RWPE1 (cell line): ENCODE measurements at regions not wholly inside any gene's neighbourhood (a gene's known extent, or its start where the extent isn't known, plus 50 kb on each side); places are given as distances from the start of the nearest gene placed in this dataset.

Experiments used
- CTCF ChIA-PET: fragments of 350-600 bp; sonication (Branson Sonifier 250); formaldehyde crosslinking; extraction: SDS; loops from one replicate; lab custom pipeline; 2021; lab: Yijun Ruan, JAX
- POLR2A ChIA-PET: fragments of 400-600 bp; formaldehyde crosslinking; extraction: SDS; loops from one replicate; lab custom pipeline; 2020; ENCODE audit warnings: antibody characterized with exemption; ENCODE audit not compliant: low non-redundant PET; lab: Yijun Ruan, JAX
- DNase-seq: peaks from one replicate; pipeline ENCODE4 v3.0.0; 2012; ENCODE audit warnings: low spot score
- H3K27ac ChIP-seq: fragments of 450-650 bp; 2 replicates; pipeline ENCODE4 v1.5.1; 2017
- CTCF ChIP-seq: fragments of 450-650 bp; conservative IDR thresholded peaks from 2 replicates; pipeline ENCODE4 v1.5.1; 2017; ENCODE audit warnings: low read depth, mild to moderate bottlenecking

- H3K27ac ChIP-seq = no peak overlapping the region
- ChIA-PET CTCF (interaction anchor here (1.0 kb wide), 1 partner anchor 10 kb away, joined by 3 read pairs; no protein-coding TSS in a partner anchor), POLR2A (no interaction called here)
- TF ChIP-seq CTCF = no peak
- DNase-seq = no peak
These were observed 310.2 kb downstream of the YTHDC2 start for GRCh38 chr5:113823696-113824095.

- no peak for DNase-seq
- POLR2A ChIA-PET = no interaction called here
- CTCF ChIA-PET = interaction anchor here (1.0 kb wide), 1 partner anchor 10 kb away, joined by 3 read pairs; no protein-coding TSS in a partner anchor
- no peak for TF ChIP-seq CTCF
- no peak overlapping the region for H3K27ac ChIP-seq
These were observed 310.8 kb downstream of the YTHDC2 start for GRCh38 chr5:113824307-113824706.

- no peak overlapping the region for H3K27ac ChIP-seq
- CTCF ChIA-PET = interaction anchor here (0.7 kb wide), 1 partner anchor 136 kb away, joined by 3 read pairs; no protein-coding TSS in a partner anchor
- no peak for TF ChIP-seq CTCF
- no peak for DNase-seq
- POLR2A ChIA-PET = no interaction called here
These were observed 311.7 kb downstream of the YTHDC2 start for GRCh38 chr5:113825176-113825575.

GRCh38 chr5:113846941-113847340, 333.4 kb downstream of the YTHDC2 start:
- CTCF ChIA-PET = no interaction called here
- H3K27ac ChIP-seq = no peak overlapping the region
- POLR2A ChIA-PET = no interaction called here
- TF ChIP-seq CTCF = no peak
- no peak for DNase-seq

DNA sequence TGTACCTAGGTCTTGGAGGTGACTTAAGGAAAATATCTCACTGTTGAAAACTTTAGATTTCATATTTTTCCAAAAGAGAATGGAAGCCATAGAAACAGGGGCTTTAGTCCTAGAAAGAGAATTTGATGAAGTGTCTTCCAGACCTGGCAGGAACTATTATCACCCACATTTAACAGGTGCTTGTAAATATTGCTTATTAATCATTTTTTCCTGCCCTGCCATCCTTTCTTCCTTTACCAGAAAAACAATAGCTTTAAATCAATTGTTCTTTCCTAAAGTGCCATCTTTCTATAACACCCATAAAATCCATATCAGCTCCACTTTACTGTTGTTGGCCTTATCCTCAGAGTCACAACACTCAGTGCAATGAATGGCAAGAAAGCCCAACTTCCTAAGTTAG, 350.9 kb downstream of the YTHDC2 start:
- no peak for TF ChIP-seq CTCF
- no peak overlapping the region for H3K27ac ChIP-seq
- POLR2A ChIA-PET = no interaction called here
- CTCF ChIA-PET = interaction anchor here (0.6 to 0.7 kb wide), 2 partner anchors 164 to 521 kb away, joined by 3 to 4 read pairs; no protein-coding TSS in a partner anchor
- DNase-seq = no peak

DNA sequence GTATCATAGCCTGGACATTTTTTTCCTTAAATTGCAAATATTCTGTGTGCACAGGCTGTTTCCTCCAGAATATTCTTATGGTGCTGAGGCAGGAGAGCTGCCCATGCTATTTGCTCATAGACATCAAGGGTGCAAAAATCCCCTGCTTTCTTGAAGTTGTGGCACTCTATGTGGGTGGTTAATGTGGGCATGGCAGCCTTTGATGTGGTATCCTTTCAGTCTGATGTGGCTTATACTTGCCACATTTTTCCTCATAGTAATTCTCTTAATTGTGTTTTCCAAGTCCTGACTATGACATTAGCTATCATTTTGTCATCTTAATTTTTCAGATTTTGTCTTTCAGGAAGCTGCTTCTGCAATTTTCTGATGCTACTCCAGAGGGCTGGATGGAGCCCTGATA, 353.3 kb downstream of the YTHDC2 start:
- no peak overlapping the region for H3K27ac ChIP-seq
- CTCF ChIA-PET = no interaction called here
- POLR2A ChIA-PET = no interaction called here
- TF ChIP-seq CTCF = no peak
- no peak for DNase-seq
